Neuronal stem cell (in vitro differentiated cells): ENCODE measurements at regions not wholly inside any gene's neighbourhood (a gene's known extent, or its start where the extent isn't known, plus 50 kb on each side); places are given as distances from the start of the nearest gene placed in this dataset.

Source experiments
- DNase-seq: peaks from one replicate; pipeline ENCODE4 v3.0.0-alpha.2; 2013; ENCODE audit warnings: low spot score
- H2AFZ ChIP-seq: one replicate; pipeline ENCODE4 v1.6.1; 2013; ENCODE audit warnings: mild to moderate bottlenecking, low read length, inconsistent platforms
- H2AK5ac ChIP-seq: 2 replicates; pipeline ENCODE4 v1.6.1; 2013; ENCODE audit warnings: low read depth, mild to moderate bottlenecking, inconsistent platforms, low read length, moderate library complexity, mixed read lengths
- H2BK120ac ChIP-seq: 2 replicates; pipeline ENCODE4 v1.6.1; 2013; ENCODE audit warnings: low read depth, mild to moderate bottlenecking, inconsistent platforms, low read length, moderate library complexity, mixed read lengths
- H2BK12ac ChIP-seq: one replicate; pipeline ENCODE4 v1.6.1; 2013; ENCODE audit warnings: low read length, inconsistent platforms
- H2BK15ac ChIP-seq: 2 replicates; pipeline ENCODE4 v1.6.1; 2013; ENCODE audit warnings: mild to moderate bottlenecking, low read length, inconsistent platforms, mixed read lengths
- H2BK5ac ChIP-seq: one replicate; pipeline ENCODE4 v1.6.1; 2013; ENCODE audit warnings: inconsistent platforms, mild to moderate bottlenecking, low read length, moderate library complexity
- H3K14ac ChIP-seq: one replicate; pipeline ENCODE4 v1.6.1; 2013; ENCODE audit warnings: low read length, inconsistent platforms
- H3K18ac ChIP-seq: 2 replicates; pipeline ENCODE4 v1.6.1; 2013; ENCODE audit warnings: low read length, inconsistent platforms
- H3K23ac ChIP-seq: 2 replicates; pipeline ENCODE4 v1.6.1; 2013; ENCODE audit warnings: low read depth, mild to moderate bottlenecking, mixed read lengths, low read length, inconsistent platforms; ENCODE audit not compliant: poor library complexity
- H3K27ac ChIP-seq: replicated peaks from 3 replicates; pipeline ENCODE4 v1.5.1; 2013; ENCODE audit warnings: low read length, inconsistent platforms
- H3K27me3 ChIP-seq, 3 experiments: 2 replicates each; pipeline ENCODE4 v1.6.1; 2013; ENCODE audit warnings: low read length in 3 of 3, mild to moderate bottlenecking in 2 of 3, inconsistent platforms in 1 of 3, low read depth in 1 of 3, mixed read lengths in 1 of 3, moderate library complexity in 1 of 3; ENCODE audit not compliant: control insufficient read depth in 3 of 3, insufficient read depth in 3 of 3
- H3K36me3 ChIP-seq, 2 donors: replicated peaks in 1 of 2; 2 replicates each; pipeline ENCODE4 v1.6.1; 2013; ENCODE audit warnings: low read length in 2 of 2; ENCODE audit not compliant: control insufficient read depth in 2 of 2, insufficient read depth in 2 of 2
- H3K4ac ChIP-seq: 2 replicates; pipeline ENCODE4 v1.6.1; 2013; ENCODE audit warnings: inconsistent platforms, mild to moderate bottlenecking, low read length, moderate library complexity
- H3K4me1 ChIP-seq, 2 donors: 1 replicate in 1 of 2; 2 replicates in 1 of 2; pipeline ENCODE4 v1.6.1; 2013; ENCODE audit warnings: low read length in 2 of 2, low read depth in 1 of 2; ENCODE audit not compliant: control insufficient read depth in 2 of 2, insufficient read depth in 1 of 2
- H3K4me2 ChIP-seq: one replicate; pipeline ENCODE4 v1.6.1; 2013; ENCODE audit warnings: mild to moderate bottlenecking, low read length, inconsistent platforms; ENCODE audit not compliant: insufficient read depth, poor library complexity, severe bottlenecking
- H3K4me3 ChIP-seq, 2 donors: 2 replicates each; pipeline ENCODE4 v1.5.1; 2013; ENCODE audit warnings: low read length in 2 of 2, mild to moderate bottlenecking in 2 of 2, inconsistent platforms in 1 of 2, moderate library complexity in 1 of 2
- H3K79me1 ChIP-seq: one replicate; pipeline ENCODE4 v1.6.1; 2013; ENCODE audit warnings: low read depth, mild to moderate bottlenecking, inconsistent platforms, low read length, moderate library complexity
- H3K9ac ChIP-seq: one replicate; pipeline ENCODE4 v1.6.1; 2013; ENCODE audit warnings: mild to moderate bottlenecking, low read depth, low read length, inconsistent platforms; ENCODE audit not compliant: poor library complexity
- H3K9me3 ChIP-seq, 2 donors: replicated peaks in 1 of 2; 2 replicates each; pipeline versions ENCODE3 to v1.6.1; 2013; ENCODE audit warnings: low read length in 2 of 2, mild to moderate bottlenecking in 2 of 2, inconsistent platforms in 1 of 2, low read depth in 1 of 2, mixed read lengths in 1 of 2, moderate library complexity in 1 of 2; ENCODE audit not compliant: control insufficient read depth in 2 of 2, insufficient read depth in 1 of 2
- H4K8ac ChIP-seq: one replicate; pipeline ENCODE4 v1.6.1; 2013; ENCODE audit warnings: low read depth, mild to moderate bottlenecking, inconsistent platforms, low read length, moderate library complexity
- H4K91ac ChIP-seq: one replicate; pipeline ENCODE4 v1.6.1; 2013; ENCODE audit warnings: low read length, low read depth, mild to moderate bottlenecking, inconsistent platforms; ENCODE audit not compliant: poor library complexity
- WGBS, 2 donors: extraction: QIAGEN DNeasy Blood & Tissue Kit; methylation state at CpG; one replicate each; pipeline ENCODE4 v1.1.7; 2013; ENCODE audit warnings: missing lambda C conversion rate in 2 of 2, mixed read lengths in 1 of 2; ENCODE audit not compliant: insufficient read length in 2 of 2, insufficient replicate concordance in 1 of 2; ENCODE audit errors: extremely low coverage in 2 of 2; 5-methylcytosine and 5-hydroxymethylcytosine counted together

- no CpG with 5 or more reads among the region's 4 CpGs for WGBS, 2 donors
- no peak overlapping the region for H3K4ac ChIP-seq
- peaks cover 0 to 2% of the 10 kb centered on the region in 2 donors for H3K9me3 ChIP-seq
- no peak overlapping the region for H3K14ac ChIP-seq
- no peaks in the 10 kb centered on the region for H3K27me3 ChIP-seq
- H3K79me1 ChIP-seq, result no peaks in the 10 kb centered on the region
- H2BK12ac ChIP-seq, result no peak overlapping the region
- H4K91ac ChIP-seq, result no peak overlapping the region
- H3K23ac ChIP-seq, result no peak overlapping the region
- H2BK5ac ChIP-seq, result no peak overlapping the region
- H2BK15ac ChIP-seq, result no peak overlapping the region
- H2BK120ac ChIP-seq, result no peak overlapping the region
- H3K18ac ChIP-seq, result no peak overlapping the region
- no peak overlapping the region for H3K9ac ChIP-seq
- H3K4me3 ChIP-seq, result no peak overlapping the region
- H2AK5ac ChIP-seq, result no peak overlapping the region
- H3K4me1 ChIP-seq, result peaks cover 0 to 2% of the 10 kb centered on the region in 2 donors
- H3K4me2 ChIP-seq, result no peak overlapping the region
- no peak overlapping the region for H3K27ac ChIP-seq
- H2AFZ ChIP-seq, result no peak overlapping the region
- H3K36me3 ChIP-seq, result no peaks in the 10 kb centered on the region
- H4K8ac ChIP-seq, result no peak overlapping the region
- DNase-seq, result no peak
Observed at GRCh38 chr5:3262451-3262850, 333.2 kb upstream of the IRX1 start.

GRCh38 chr5:3261081-3261480 lies 334.6 kb upstream of the IRX1 start:
- WGBS, 2 donors, result no CpG with 5 or more reads among the region's 4 CpGs
- DNase-seq, result no peak
- Histone ChIP-seq H3K79me1 (no peaks in the 10 kb centered on the region), H3K27me3 (no peaks in the 10 kb centered on the region), H2AK5ac (peak overlapping the region; percentile 7), H3K4me1 (peaks cover 0 to 2% of the 10 kb centered on the region in 2 donors), H2AFZ (no peak overlapping the region), H4K8ac (no peak overlapping the region), H3K27ac (no peak overlapping the region), H2BK12ac (no peak overlapping the region), H2BK120ac (no peak overlapping the region), H2BK5ac (no peak overlapping the region), H3K36me3 (no peaks in the 10 kb centered on the region), H3K18ac (peak overlapping the region; percentile 49), H3K4ac (no peak overlapping the region), H3K9ac (no peak overlapping the region), H3K4me3 (no peak overlapping the region), H3K4me2 (no peak overlapping the region), H3K14ac (no peak overlapping the region), H3K9me3 (peaks cover 0 to 2% of the 10 kb centered on the region in 2 donors), H2BK15ac (no peak overlapping the region), H4K91ac (no peak overlapping the region), H3K23ac (no peak overlapping the region)

- no peak overlapping the region for H4K91ac ChIP-seq
- H3K27ac ChIP-seq, result no peak overlapping the region
- no peak overlapping the region for H3K18ac ChIP-seq
- no peak overlapping the region for H3K4me2 ChIP-seq
- no peak overlapping the region for H3K14ac ChIP-seq
- H3K9ac ChIP-seq, result no peak overlapping the region
- no peak overlapping the region for H3K23ac ChIP-seq
- no peak for DNase-seq
- no peak overlapping the region for H2AK5ac ChIP-seq
- H3K36me3 ChIP-seq, result no peaks in the 10 kb centered on the region
- no peak overlapping the region for H2BK120ac ChIP-seq
- H3K4me1 ChIP-seq, result peaks cover 0 to 2% of the 10 kb centered on the region in 2 donors
- WGBS, 2 donors, result no CpG with 5 or more reads among the region's 9 CpGs
- H2BK5ac ChIP-seq, result no peak overlapping the region
- H2BK12ac ChIP-seq, result no peak overlapping the region
- H3K79me1 ChIP-seq, result no peaks in the 10 kb centered on the region
- no peaks in the 10 kb centered on the region for H3K27me3 ChIP-seq
- no peak overlapping the region for H3K4me3 ChIP-seq
- H3K9me3 ChIP-seq, result peaks cover 0 to 2% of the 10 kb centered on the region in 2 donors
- H2BK15ac ChIP-seq, result no peak overlapping the region
- H3K4ac ChIP-seq, result no peak overlapping the region
- no peak overlapping the region for H4K8ac ChIP-seq
- no peak overlapping the region for H2AFZ ChIP-seq
Observed at GRCh38 chr5:3258050-3258449, 337.6 kb upstream of the IRX1 start.

GRCh38 chr5:3252235-3252634 lies 343.4 kb upstream of the IRX1 start:
- Histone ChIP-seq H3K23ac (no peak overlapping the region), H3K18ac (peak overlapping the region; percentile 45), H2BK5ac (no peak overlapping the region), H3K27ac (no peak overlapping the region), H3K79me1 (no peaks in the 10 kb centered on the region), H4K8ac (no peak overlapping the region), H3K4ac (no peak overlapping the region), H2BK120ac (no peak overlapping the region), H3K36me3 (no peaks in the 10 kb centered on the region), H3K4me2 (no peak overlapping the region), H2BK15ac (no peak overlapping the region), H3K9me3 (no peaks in the 10 kb centered on the region), H2AK5ac (no peak overlapping the region), H3K9ac (no peak overlapping the region), H3K27me3 (peaks cover 0 to 2% (median 0%) of the 10 kb centered on the region in 3 experiments), H3K14ac (no peak overlapping the region), H2BK12ac (no peak overlapping the region), H2AFZ (no peak overlapping the region), H3K4me1 (peaks cover 0 to 2% of the 10 kb centered on the region in 2 donors), H4K91ac (no peak overlapping the region), H3K4me3 (no peak overlapping the region)
- WGBS, 2 donors, result no CpG with 5 or more reads among the region's 1 CpG
- DNase-seq, result no peak
